GM21515 (cell line): ENCODE measurements at regions not wholly inside any gene's neighbourhood (a gene's known extent, or its start where the extent isn't known, plus 50 kb on each side); places are given as distances from the start of the nearest gene placed in this dataset.
"Not testable (repeated sequence)": the region's sequence is repeated elsewhere in the genome, so short reads cannot be mapped to it uniquely, and the experiment has no call there.

ENCODE experiments used
- ATAC-seq: cut with Tn5 transposase; IDR thresholded peaks from one replicate; pipeline ENCODE4 v1.9.1; 2021; ENCODE audit not compliant: unreplicated experiment

GRCh38 chr13:50721672-50721992 is 121.9 kb downstream of the DLEU7 start:
- no peak for ATAC-seq

- ATAC-seq = no peak
These were observed 120.9 kb downstream of the DLEU7 start for GRCh38 chr13:50722440-50723125.

DNA sequence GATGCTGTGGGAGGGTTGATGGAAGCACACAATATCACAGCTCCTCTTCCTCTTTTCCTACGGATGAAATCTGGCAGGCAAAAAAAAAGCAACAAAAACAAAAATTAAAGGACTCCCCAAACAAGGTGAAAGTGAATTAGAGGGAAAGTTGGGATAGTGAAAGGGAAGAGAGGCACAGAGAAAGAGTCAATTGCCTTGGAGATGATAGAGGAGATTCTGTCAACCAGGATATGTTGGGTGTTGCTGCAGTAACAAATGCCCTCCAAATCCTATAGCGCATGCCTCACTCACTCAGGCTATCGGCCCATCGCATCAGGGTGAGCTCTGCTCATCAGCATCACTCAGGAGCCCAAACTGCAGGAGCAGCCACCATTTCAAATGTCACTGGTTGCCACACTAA is 119.1 kb downstream of the DLEU7 start:
- ATAC-seq = no peak

- ATAC-seq = no peak
These were observed 118.6 kb downstream of the DLEU7 start for GRCh38 chr13:50724913-50725312.

GRCh38 chr13:50726164-50726563 is 117.3 kb downstream of the DLEU7 start:
- no peak for ATAC-seq

DNA sequence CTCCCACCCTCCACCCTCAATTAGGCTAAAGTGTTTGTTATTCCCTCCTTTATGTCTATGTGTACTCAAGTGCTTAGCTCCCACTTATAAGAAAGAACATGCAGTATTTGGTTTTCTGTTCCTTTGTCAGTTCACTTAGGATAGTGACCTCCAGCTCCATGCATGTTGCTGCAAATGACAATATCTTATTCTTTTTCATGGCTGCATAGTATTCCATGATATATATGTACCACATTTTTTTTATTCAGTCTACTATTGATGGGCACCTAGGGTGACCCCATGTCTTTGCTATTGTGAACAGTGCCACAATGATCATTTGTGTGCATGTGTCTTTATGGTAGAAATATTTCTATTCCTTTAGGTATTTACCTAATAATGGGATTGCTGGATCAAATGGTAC is 114.3 kb downstream of the DLEU7 start:
- ATAC-seq = no peak

GRCh38 chr13:50730496-50731351 is 112.8 kb downstream of the DLEU7 start:
- ATAC-seq = no peak

GRCh38 chr13:50731400-50731799 is 112.1 kb downstream of the DLEU7 start:
- ATAC-seq = no peak

- ATAC-seq = no peak
These were observed 110.8 kb downstream of the DLEU7 start for GRCh38 chr13:50732712-50733111.

- no peak for ATAC-seq
These were observed 110.1 kb downstream of the DLEU7 start for GRCh38 chr13:50733392-50733791.

DNA sequence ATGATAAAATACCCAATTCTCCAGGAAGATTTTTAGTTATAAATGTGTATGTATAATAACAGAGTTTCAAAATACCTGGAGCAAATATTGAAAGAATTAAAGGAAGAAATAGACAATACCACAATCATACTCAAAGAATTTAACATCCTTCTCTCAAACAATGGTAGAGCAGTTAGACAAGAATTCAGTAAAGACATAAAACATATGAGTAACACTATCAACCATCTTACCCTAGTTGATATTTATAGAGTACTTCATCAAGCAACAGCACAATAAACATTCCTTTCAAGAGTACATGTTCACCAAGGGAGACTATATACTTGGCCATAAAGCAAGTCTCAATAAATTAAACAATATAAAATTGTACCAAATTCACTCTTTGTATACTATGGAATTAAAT is 108.4 kb downstream of the DLEU7 start:
- no peak for ATAC-seq

DNA sequence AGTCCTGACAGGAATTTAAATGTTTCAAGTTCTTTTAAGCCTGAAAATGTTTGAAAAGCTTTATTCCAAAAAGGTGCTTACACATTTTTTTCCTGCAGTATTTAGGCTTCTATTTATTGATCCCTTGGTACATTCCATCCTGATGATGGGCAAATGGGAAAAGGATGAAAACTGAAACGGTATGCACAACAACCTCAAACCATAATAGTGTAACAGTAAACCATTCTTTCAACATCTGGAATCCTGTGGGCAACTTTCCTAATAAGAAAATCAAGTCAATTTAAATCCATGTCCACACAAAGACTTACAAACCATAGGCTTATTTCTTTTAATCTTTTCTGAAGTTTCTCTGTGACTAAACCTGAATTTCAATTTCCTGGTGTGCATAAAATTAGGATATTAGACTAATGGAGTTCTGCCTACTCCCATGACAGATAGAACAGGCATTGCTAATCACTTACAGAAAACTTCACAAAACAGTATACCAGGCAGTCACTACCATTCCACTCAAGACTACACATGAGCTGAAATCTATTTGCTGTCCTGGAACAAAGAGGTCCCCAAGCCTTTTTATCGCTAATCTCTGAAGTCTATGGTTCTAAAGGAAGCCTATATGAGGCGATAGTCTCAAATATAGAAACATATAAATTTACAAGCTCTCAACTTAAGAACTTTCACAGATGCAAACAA is 103.3 kb downstream of the DLEU7 start:
- ATAC-seq = no peak

DNA sequence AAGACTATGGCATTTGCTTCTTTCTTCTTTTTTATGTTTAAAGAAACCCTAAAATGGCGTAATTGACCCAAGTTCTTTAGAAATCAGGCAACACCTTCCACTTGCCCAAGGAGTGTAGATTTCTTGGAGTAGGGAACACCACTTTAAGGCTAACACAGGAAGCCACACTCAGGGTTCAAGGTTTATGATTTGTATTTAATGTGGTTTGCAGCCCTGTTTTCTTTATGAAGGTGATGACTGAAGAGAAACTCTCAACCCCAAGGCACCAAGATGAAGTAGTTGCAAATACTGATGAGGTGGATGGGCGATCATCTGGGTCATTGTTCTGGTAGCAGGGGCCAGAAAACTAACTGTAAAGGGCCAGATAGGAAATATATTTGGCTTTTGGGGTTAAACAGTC is 101.1 kb downstream of the DLEU7 start:
- no peak for ATAC-seq

GRCh38 chr13:50742968-50743367 is 100.5 kb downstream of the DLEU7 start:
- ATAC-seq = no peak

- ATAC-seq = no peak
These were observed 99.3 kb downstream of the DLEU7 start for GRCh38 chr13:50744116-50744660.

DNA sequence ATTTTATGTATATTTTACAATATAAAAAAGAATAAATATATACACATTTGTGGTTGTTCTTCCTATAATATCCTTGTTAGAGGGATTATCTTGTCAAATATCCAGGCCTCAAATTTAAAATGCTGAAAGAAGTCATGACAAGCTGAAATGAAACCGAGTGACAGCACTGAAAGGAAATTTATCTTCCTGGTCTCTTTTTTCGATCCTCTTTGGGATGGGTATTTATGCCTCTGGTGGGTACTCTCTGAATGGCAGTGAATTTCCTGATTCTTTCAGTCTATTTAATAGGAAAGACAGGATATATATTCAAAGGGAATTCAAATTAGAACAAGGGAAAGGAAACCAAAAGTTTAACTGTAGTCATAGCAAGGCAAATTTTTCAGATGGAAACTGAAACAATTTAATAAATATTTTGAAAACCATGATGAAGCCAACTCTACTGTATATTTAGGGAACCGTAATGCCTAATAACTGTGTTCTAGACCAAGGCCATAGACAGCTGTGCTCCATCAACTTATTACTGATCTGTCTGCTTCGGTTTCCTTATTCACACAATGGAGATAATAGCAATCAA is 97.9 kb downstream of the DLEU7 start:
- ATAC-seq = no peak

GRCh38 chr13:50747737-50748350 is 95.6 kb downstream of the DLEU7 start:
- no peak for ATAC-seq

- not testable (repeated sequence) for ATAC-seq
These were observed 90.3 kb downstream of the DLEU7 start for GRCh38 chr13:50753221-50753620.

- ATAC-seq = not testable (repeated sequence)
These were observed 87.4 kb downstream of the DLEU7 start for GRCh38 chr13:50755862-50756685.

DNA sequence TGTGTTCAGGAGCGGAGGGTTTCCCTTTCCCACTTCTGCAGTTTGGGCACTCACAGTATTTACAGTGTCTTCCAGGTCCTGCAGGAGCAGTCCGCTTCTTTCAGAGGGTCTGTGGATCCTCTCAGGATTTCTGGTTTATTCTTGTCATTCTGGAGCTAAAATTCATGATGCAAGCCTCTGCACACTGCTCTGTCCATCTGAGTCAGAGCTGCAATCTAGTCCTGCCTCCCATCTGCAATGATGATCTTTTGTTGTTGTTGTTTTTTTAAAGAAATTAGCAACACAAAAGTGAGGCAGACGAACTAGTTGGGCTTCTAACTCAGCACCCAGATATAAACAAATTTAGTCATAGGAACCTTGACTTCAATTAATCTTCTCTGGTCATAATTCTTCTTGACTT is 86.5 kb downstream of the DLEU7 start:
- no peak for ATAC-seq
